Astrocyte of the hippocampus (primary cell): ENCODE measurements at regions not wholly inside any gene's neighbourhood (a gene's known extent, or its start where the extent isn't known, plus 50 kb on each side); places are given as distances from the start of the nearest gene placed in this dataset.
"Not testable (repeated sequence)": the region's sequence is repeated elsewhere in the genome, so short reads cannot be mapped to it uniquely, and the experiment has no call there.

Experiments
- DNase-seq: peaks from one replicate; pipeline ENCODE4 v3.0.0; 2011; ENCODE audit warnings: low read depth, low spot score

DNA sequence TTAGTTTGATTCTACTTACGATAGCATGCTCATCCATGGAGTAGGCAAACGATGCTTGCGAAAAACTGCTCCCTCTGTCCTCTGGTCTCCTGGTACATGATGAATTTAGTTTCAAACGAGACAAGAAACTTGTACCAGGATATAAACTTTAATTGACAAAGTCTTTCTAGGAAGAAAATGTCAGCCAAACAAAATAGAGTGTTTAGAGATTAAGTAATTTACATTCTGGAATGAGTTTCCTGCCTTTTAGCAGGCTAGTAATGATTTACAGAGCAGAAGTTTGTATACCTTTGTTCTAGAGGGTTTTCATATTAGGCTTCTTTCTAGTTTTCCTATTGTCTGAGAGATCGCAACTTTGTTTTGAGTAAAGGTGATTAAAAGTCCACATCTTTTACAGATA, 206.9 kb downstream of the RPL10L start:
- DNase-seq: no peak

DNA sequence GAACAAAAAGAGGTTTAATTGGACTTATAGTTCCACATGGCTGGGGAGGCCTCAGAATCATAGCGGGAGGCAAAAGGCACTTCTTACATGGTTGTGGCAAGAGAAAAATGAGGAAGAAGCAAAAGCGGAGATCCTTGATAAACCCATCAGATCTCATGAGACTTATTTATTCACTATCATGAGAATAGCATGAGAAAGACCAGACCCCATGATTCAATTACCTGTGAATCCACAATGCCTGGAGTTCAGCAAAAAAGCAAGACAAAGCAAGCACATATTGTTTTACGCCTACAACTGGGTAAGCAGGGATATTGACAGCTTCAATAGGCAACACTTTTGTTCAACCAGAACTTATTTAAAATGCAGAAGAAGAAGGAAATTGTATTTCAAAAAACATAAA, 218.2 kb downstream of the RPL10L start:
- DNase-seq: no peak

DNA sequence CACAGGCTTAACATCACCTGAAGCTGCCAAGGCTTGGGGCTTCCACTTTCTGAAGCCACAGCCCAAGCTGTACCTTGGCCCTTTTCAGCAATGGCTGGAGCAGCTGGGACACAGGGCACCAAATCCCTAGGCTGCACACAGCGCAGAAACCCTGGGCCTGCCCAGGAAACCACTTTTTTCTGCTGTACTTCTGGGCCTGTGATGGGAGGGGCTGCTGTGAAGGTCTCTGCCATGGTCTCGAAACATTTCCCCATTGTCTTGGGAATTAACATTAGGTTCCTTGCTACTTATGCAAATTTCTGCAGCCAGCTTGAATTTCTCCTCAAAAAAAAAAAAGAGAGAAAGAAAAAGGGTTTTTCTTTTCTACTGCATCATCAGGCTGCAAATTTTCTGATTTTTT, 219.1 kb downstream of the RPL10L start:
- no peak for DNase-seq

DNA sequence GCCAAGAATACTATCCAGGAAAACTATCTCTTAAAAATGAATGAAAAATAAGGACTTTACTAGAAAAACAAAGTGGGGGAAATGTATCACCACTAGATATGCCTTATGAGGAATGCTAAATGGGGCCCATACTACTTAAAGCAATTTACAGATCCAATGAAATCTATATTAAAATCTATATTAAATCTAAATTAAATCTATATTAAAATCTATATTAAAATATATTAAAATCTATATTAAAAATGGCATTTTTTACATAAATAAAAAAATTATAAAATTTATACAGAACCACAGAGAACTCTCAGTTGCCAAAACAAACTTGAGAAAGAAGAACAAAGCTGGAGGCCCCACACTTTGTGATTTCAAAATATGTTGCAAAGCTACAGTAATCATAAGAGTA, 234.5 kb downstream of the RPL10L start:
- no peak for DNase-seq

DNA sequence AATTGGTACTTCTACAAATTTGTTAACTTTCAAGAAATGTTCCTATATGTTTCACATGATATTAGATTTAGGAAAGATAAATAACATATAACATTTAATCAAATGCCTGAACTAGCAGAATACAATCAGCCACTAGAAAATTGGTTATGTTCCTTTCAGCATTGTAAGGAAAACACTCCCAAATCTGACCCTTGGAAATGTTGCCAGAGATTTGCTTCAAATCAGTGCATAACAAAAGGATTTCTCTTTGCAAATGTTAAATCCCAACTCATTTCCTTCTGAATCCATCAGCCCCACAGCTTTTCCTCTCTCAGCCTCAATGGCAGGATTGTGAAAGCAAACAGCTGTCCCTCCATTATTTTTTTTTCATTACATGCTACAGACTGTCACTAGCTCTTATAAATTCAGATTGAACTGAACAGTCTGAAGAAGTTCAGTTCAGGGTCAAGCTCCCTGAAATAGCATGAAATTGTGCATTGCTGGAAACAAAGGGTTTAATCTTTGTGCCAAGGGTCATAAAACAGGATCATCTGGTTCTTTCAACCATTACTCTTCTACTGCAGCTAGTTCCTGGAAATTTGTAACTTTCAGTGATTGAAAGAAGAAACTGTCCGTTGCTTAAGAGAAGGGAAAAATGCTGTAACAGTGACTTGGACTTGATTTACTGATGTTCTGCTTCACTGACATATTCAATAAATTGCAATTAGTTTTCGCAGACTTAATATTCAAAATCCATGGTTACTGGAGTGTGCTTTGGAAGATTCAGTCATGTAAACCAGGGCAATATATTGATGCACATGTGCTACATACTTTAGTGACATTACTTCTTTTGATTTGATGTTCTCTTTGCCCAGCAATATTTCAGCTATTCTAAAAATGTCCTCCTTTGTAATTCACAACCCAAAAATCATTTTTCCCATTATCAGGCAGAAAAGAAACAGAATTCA, 246.4 kb downstream of the RPL10L start:
- DNase-seq: no peak

DNA sequence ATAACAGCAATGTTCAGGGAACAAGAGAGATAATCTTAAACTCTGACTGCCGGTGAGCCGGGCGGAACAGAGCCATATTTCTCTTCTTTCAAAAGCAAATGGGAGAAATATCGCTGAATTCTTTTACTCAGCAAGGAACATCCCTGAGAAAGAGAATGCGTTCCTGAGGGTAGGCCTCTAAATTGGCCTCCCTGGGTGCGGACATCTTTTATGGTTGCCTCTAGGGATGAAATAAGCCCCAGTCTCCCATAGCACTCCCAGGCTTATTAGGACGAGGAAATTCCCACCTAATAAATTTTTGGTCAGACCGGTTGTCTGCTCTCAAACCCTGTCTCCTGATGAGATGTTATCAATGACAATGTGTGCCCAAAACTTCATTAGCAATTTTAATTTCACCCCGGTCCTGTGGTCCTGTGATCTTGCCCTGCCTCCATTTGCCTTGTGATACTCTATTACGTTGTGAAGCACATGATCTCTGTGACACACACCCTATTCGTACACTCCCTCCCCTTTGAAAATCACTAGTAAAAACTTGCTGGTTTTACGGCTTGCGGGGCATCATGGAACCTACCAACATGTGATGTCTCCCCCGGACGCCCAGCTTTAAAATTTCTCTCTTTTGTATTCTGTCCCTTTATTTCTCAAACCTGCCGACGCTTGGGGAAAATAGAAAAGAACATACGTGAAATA, 249.4 kb downstream of the RPL10L start:
- not testable (repeated sequence) for DNase-seq

DNA sequence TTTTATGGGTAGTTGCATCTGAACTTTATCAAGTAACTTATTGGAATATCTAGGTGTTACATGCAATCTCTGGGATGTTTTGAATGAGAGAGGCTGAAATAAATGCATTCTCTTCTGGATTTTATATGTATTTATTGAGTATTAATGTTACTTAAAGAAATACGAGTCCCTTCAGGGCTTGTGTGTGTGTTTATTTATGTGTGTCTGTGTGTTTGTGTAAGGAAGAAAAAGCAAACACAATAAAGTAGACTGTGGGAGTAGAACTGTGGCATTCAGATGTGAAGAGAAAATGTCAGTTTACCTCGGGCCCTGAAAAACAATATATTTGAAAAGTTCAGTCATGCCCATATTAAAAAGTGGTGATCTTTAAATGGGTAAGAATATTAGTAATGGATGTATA, 250.5 kb downstream of the RPL10L start:
- no peak for DNase-seq

DNA sequence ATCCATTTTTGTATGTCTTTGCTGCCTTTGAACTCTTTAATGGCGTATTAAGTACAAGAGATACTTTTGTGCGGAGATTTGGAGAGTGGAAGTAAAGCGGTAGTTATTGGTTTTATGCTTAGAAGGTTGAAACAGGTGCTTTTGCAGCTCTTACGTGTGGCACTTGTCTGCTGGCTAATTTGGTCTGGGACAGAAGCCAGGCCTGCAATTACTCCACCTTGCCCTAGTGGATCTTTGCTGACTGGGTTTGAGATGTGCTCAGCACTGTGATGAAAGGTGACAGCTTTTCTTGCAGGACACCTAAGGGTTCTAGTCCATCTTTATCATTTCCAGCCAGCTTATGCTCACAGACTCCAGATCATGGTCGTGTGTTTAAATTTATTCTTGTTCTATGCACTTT, 252.5 kb downstream of the RPL10L start:
- no peak for DNase-seq

DNA sequence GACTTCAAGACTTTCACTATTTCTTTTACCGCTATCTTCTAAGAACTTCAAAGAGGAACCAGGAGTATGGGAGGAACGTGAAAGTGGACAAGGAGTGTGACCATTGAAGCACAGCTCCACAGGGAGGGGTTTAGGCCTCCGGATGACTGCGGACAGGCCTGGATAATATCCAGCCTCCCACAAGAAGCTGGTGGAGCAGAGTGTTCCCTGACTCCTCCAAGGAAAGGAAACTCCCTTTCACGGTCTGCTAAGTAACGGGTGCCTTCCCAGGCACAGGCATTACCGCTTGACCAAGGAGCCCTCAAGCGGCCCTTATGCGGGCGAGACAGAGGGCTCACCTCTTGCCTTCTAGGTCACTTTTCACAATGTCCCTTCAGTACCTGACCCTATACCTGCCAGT, 267.0 kb downstream of the RPL10L start:
- DNase-seq: no peak

DNA sequence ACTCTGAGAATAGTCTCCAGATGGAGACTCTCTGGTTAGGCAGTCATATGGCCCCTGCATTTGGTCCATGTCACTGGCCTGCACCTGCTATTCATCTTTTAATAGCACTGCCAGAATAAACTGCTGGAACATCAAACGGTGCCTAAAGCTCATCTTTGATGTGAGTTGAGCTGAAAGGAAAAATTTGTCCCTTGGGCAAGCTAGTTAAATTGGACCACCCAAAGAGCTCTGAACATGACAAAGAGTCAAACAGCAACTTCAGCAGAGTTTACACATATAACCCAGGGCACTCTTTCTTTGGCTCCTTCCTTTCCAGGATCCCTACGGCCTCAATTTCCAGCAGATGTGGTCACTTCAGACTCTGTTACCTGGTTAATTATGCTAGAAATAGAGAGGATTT, 269.9 kb downstream of the RPL10L start:
- DNase-seq: no peak

DNA sequence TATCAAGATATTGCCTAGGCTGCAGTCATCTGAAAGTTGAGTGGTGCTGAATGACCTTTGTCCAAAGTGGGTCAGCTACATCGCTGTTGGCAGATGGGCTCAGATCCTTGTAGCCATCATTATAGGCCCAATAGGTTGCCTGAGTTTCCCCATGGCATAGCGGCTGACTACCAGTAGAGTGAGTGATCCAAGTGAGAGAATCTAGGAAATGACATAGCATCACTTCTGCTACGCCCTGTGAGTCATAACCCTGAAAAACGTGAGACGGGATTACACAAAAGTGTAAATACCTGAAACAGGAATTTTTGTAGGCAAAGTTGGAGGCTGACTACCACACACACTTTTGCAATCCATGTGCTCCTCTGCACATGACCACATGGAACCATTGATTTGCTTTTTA, 273.3 kb downstream of the RPL10L start:
- no peak for DNase-seq

DNA sequence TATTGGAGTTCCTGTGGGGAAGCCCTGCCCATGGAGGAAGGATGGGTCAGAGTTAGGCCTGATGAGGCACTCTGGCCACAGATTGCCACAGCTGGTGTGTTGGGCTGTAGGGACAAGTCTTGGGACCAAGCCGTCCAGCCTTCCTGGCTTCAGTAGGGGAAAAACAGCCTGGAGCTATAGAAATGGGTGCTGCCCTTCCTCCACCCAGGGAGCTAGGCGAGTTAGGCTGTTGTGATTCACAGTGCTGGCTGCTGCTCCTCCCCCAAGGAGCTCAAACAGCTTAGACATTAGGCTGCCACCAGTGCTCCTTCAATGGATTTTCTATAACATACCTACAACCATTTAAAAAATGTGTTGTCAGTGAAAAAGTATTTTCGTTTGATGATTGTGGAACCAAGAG, 274.3 kb downstream of the RPL10L start:
- no peak for DNase-seq

DNA sequence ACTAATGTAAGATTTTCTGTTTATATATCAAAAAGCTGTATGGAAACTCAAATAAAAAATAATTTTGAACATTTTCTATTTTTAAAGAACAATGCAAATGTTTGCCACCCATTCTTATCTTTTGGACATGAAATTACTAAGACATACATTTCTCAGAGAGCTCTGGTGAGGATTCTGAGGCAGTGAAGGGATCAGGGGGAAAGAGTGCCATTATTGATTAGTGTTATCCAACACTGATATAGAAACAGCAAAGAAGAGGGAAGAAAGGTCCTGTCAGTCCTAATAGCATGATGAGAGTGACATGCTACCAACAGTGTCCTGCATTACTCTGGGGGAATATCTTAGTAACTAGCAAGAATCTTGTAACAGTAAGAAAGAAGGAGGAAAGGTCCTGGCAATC, 282.2 kb downstream of the RPL10L start:
- DNase-seq: no peak

DNA sequence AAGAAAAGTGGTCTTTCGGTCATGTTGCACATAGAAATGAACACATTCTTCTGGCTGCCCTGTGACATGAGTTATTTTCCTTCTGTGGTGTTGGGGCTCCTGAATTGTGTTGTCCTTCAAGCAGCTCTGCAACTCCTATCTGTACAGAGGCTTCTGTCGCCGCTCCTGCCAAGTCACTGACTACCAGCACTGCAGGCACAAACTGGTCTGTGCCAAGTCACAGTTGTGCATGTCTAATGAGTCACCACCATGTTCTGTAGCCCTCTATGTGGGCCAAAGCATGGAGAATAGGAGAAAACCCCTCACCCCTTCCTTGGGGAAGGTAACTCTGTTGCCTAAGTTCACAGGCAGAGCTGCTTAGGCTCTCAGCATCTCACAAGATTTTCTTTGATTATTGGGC, 283.3 kb downstream of the RPL10L start:
- no peak for DNase-seq

DNA sequence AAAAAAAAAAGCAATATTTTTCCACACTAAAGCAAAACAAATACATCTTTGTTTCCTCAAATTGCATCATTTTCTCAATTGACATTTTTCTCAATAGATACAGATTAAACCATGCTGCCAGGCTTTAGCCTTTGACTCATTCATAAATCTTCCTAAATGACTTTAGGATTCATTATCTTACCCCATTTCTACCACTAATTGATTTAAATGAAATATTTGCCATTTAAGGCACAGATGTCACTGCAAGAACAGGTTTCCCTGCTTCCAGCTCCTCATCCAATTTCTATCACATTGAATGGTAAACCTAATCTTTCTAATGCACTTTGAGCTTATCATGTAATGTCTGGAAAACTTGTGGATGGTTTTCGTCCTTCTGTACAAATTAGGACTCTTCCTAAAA, 298.7 kb downstream of the RPL10L start:
- DNase-seq: no peak

DNA sequence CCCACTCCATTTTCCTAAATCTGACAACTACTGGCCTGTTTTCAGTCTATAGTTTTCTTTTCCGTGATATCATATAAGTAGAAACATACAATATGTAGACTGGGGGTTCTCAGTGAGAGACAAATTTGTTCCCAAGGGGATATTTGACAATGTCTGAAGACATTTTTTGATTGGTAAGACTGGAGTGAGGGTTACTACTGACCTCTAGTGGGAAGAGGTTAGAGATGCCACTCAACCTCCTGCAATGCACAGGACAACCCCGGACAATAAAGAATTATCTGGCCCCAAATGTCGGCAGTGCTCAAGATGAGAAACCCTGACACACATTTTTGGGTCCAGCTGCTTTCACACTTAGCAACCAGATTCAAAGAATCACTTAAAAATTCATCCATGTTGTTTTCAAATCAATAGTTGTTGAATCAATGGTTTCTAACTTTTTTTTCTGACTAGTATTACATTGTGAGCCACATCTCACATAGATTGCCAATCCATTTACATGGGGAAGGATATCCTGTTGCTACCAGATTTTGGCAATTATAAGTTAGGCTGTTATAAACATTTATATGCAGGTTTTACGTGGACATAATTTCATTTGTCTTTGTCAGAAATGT, 307.1 kb downstream of the RPL10L start:
- DNase-seq: peak; percentile 44

DNA sequence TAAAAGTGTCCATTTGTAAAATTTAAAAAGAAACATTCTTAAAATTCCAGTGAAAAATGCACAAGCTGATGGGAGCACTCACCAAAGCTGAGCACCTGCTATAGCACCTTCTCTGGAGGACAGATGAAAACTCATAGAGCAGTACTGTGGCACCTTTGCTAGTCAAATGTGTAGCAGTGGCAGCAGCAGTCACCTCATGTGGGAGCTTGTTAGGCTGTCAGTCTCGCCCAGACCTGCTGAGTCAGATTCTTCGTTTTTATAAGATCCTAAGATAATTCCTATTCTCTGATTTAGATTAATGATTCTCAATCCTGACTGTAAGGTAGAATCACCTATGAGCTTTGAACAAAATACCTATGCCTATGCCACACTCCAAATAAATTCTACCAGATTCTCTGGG, 325.8 kb downstream of the RPL10L start:
- DNase-seq: no peak

DNA sequence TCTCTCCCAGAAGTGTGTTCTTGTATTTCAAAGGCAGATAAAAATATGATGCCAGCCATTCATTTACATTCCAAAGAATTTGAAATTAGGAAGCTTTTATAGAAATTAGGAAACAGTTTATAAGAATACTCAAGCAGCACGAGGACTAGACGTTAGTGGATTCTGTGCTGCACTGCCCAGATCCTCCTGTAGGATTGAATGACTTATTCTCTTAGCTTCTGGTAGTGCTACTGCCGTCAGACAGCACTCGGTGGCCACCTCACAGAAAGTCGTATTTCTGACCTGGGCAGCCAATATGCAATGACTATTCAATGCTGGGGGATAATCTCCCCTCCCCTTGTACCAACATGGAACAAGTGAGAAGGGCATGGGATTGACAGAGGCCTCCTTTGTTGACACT, 326.4 kb downstream of the RPL10L start:
- DNase-seq: no peak

DNA sequence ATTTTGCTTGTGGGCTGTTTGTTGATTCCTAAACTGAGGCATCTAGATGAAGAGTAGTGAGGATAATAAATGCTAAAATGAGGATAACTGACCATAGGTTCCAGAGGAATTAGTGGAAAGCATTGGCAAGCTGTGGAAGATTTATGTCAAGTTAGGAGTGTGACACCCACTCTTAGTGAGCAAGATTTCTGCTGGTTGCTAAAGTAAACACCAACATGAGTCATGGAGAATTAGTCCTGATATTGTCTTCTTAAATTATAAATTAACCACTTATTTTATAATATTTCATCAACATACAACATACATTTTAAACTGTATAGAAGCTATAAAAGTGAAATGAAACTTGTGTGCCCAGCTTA, 328.2 kb downstream of the RPL10L start:
- no peak for DNase-seq

DNA sequence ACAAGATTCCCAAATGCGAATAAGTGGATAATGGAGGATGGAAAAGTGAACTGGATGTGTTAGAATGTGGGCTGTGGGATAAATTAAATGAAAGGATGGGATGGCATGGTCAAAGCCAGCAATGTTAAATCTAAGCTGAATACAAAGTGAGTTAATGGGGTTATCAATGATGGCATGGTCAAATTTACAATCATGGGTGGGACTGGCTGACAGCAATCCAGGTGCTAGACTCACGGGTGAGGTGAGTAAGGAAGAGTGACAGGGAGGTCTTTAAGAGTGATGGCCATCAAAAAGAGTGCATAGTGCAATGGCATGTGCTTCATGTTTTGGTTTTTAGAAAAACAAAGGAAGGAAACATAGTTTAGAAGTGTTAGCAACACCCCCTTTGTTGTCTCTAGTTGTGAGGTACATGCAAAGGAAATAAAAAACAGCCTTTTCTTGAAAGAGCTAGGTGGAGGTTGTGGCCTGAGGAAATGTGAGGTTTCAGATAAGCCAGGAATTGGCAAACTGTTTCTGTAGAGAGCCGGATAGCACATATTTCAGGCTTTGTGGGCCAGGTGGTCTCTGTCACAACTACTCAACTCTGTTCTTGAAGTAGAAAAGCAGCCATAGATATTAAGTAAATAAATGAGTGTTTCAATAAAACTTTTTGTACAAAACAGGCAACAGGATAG, 328.7 kb downstream of the RPL10L start:
- no peak for DNase-seq

DNA sequence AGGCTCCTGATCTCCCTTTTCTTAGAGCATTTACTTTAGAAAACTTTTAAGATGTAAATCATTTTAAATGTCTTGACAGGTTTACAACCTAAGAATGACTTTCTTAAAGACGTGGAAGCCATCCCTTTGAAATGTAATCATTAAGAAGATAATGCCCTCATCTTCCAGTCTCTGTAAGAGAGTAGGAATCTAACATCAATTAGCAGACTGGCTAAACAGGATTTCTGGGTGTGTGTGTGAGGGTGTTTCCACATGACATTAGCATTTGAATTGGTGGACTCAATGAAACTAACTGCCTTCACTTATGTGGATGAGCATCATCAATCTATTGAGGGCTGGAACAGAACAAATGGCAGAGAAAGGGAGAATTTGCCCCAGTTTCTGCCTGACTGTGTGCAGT, 329.5 kb downstream of the RPL10L start:
- DNase-seq: no peak

DNA sequence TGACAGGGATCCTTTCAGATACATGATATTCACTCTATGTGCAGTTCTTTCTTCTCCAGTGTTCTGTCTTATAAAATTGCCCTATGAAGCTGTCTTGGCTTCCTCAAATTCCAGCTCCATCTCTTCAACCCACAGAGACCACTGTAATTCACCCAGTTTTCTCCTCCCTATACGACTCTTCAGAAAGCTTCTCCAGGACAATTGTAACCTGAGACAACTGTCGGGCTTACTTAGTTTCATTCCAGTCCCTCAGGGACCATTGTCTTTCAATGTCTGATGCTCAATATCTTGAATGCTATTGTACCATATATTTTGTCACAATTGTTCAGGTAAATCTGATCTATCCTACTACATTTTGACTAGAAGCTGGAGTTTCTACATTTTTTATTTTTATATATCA, 345.3 kb downstream of the RPL10L start:
- DNase-seq: no peak
